ENCODE measurements at regions not wholly inside any gene's neighbourhood (a gene's known extent, or its start where the extent isn't known, plus 50 kb on each side); places are given as distances from the start of the nearest gene placed in this dataset.

DNA sequence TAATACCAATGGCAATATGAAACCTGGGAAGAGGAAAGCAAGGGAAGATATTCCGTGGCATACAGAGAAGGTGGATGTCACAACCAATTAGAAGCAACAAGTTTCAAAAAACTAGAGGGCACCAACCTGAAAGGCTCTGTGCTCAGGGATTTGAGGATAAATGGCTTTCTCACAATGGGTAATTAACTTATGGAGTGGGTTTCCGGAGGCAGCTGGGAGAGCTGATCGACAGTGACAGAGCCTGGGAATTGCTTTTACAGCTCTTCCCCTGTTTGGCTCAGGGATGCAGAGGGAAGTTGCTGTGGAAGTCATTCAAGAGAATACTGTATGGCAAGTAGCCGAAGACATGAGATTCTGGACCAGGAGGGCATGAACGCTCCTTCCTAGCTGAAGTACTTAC is 237.0 kb downstream of the KIF4B start:
- no peak for TF ChIP-seq FOXK2 (conservative IDR thresholded peaks at IDR 0.05 in 1 of 2, IDR thresholded peaks at IDR 0.05 in 1 of 2; ENCODE audit: low read depth in 2 of 2)
- TF ChIP-seq SREBF1 (IDR thresholded peaks at IDR 0.05; ENCODE audit: borderline replicate concordance, low read depth, low read length): no peak
- TF ChIP-seq EZH2 (IDR thresholded peaks at IDR 0.05; ENCODE audit: borderline replicate concordance, low read depth, low read length): no peak
- no peak for TF ChIP-seq BRCA1 (IDR thresholded peaks at IDR 0.05)
- TF ChIP-seq BRCA1 (CRISPR knock-in tag; IDR thresholded peaks at IDR 0.05): no peak
- no peak for TF ChIP-seq CTCF (IDR thresholded peaks at IDR 0.05 in 2 of 3, conservative IDR thresholded peaks at IDR 0.05 in 1 of 3; ENCODE audit: insufficient read depth in 2 of 3, low read depth in 1 of 3, low read length in 3 of 3)
- TF ChIP-seq CEBPB (tag; IDR thresholded peaks at IDR 0.05): no peak
- TF ChIP-seq, protein P1, sequence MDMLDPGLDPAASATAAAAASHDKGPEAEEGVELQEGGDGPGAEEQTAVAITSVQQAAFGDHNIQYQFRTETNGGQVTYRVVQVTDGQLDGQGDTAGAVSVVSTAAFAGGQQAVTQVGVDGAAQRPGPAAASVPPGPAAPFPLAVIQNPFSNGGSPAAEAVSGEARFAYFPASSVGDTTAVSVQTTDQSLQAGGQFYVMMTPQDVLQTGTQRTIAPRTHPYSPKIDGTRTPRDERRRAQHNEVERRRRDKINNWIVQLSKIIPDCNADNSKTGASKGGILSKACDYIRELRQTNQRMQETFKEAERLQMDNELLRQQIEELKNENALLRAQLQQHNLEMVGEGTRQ (CRISPR knock-in tag; IDR thresholded peaks at IDR 0.05): no peak
- TF ChIP-seq KAT8 (IDR thresholded peaks at IDR 0.05; ENCODE audit: low read depth): no peak
- no peak for TF ChIP-seq RAD21 (CRISPR knock-in tag; conservative IDR thresholded peaks at IDR 0.05 in 1 of 2, IDR thresholded peaks at IDR 0.05 in 1 of 2)
- TF ChIP-seq ATF3 (IDR thresholded peaks at IDR 0.05): no peak
- no peak for TF ChIP-seq ATF3 (CRISPR knock-in tag; conservative IDR thresholded peaks at IDR 0.05)
- TF ChIP-seq KLF1 (tag; IDR thresholded peaks at IDR 0.05): no peak
- no peak for TF ChIP-seq NFYB (IDR thresholded peaks at IDR 0.05; ENCODE audit: extremely low read depth, insufficient read length)
- TF ChIP-seq, protein P2, sequence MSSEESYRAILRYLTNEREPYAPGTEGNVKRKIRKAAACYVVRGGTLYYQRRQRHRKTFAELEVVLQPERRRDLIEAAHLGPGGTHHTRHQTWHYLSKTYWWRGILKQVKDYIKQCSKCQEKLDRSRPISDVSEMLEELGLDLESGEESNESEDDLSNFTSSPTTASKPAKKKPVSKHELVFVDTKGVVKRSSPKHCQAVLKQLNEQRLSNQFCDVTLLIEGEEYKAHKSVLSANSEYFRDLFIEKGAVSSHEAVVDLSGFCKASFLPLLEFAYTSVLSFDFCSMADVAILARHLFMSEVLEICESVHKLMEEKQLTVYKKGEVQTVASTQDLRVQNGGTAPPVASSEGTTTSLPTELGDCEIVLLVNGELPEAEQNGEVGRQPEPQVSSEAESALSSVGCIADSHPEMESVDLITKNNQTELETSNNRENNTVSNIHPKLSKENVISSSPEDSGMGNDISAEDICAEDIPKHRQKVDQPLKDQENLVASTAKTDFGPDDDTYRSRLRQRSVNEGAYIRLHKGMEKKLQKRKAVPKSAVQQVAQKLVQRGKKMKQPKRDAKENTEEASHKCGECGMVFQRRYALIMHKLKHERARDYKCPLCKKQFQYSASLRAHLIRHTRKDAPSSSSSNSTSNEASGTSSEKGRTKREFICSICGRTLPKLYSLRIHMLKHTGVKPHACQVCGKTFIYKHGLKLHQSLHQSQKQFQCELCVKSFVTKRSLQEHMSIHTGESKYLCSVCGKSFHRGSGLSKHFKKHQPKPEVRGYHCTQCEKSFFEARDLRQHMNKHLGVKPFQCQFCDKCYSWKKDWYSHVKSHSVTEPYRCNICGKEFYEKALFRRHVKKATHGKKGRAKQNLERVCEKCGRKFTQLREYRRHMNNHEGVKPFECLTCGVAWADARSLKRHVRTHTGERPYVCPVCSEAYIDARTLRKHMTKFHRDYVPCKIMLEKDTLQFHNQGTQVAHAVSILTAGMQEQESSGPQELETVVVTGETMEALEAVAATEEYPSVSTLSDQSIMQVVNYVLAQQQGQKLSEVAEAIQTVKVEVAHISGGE (CRISPR knock-in tag; IDR thresholded peaks at IDR 0.05): no peak
